ENCODE measurements at regions not wholly inside any gene's neighbourhood (a gene's known extent, or its start where the extent isn't known, plus 50 kb on each side); places are given as distances from the start of the nearest gene placed in this dataset.

GRCh38 chr2:76083248-76083647 is 372.5 kb upstream of the GCFC2 start:
- H3K4me3 ChIP-seq (ENCODE audit: low read length) = no peak overlapping the region
- H3K9ac ChIP-seq (ENCODE audit: extremely low read depth, low read length, poor library complexity, severe bottlenecking) = no peak overlapping the region
- WGBS, 2 experiments (ENCODE audit: insufficient coverage in 1 of 2, insufficient read length in 1 of 2) = 68% methylated on average over 2 of the region's 2 CpGs; no CpG with 5 or more reads in 1 of the 2 experiments
- no peaks in the 10 kb centered on the region for H3K4me1 ChIP-seq (ENCODE audit: control insufficient read depth, insufficient read depth, low read length)
- H3K4me3 Mint-ChIP-seq = no peak overlapping the region
- H3K9me3 Mint-ChIP-seq = no peaks in the 10 kb centered on the region
- H3K36me3 Mint-ChIP-seq (ENCODE audit: low read depth) = no peaks in the 10 kb centered on the region
- no peaks in the 10 kb centered on the region for H3K27me3 Mint-ChIP-seq (ENCODE audit: insufficient read depth)
- H3K27ac Mint-ChIP-seq = no peak overlapping the region
- no peaks in the 10 kb centered on the region for H3K9me3 ChIP-seq (ENCODE audit: control insufficient read depth, low read length)
- peaks cover 14% of the 10 kb centered on the region for H3K4me1 Mint-ChIP-seq
- no peak overlapping the region for H3K27ac ChIP-seq (ENCODE audit: low read depth, low read length)
- no peak for DNase-seq
- H3K36me3 ChIP-seq (ENCODE audit: control insufficient read depth, insufficient read depth, low read length) = no peaks in the 10 kb centered on the region
- no peak for TF ChIP-seq CTCF (conservative IDR thresholded peaks at IDR 0.05)
- H3K27me3 ChIP-seq (ENCODE audit: control insufficient read depth, insufficient read depth, low read length, poor library complexity, severe bottlenecking) = no peaks in the 10 kb centered on the region

- H3K36me3 Mint-ChIP-seq (ENCODE audit: low read depth) = no peaks in the 10 kb centered on the region
- H3K4me1 Mint-ChIP-seq = peaks cover 14% of the 10 kb centered on the region
- no peak overlapping the region for H3K9ac ChIP-seq (ENCODE audit: extremely low read depth, low read length, poor library complexity, severe bottlenecking)
- H3K27ac Mint-ChIP-seq = no peak overlapping the region
- DNase-seq = no peak
- H3K9me3 Mint-ChIP-seq = no peaks in the 10 kb centered on the region
- no peaks in the 10 kb centered on the region for H3K4me1 ChIP-seq (ENCODE audit: control insufficient read depth, insufficient read depth, low read length)
- 67 to 87% methylated on average over 1 to 3 of the region's 3 CpGs for WGBS, 2 experiments (ENCODE audit: insufficient coverage in 1 of 2, insufficient read length in 1 of 2)
- no peaks in the 10 kb centered on the region for H3K9me3 ChIP-seq (ENCODE audit: control insufficient read depth, low read length)
- no peak overlapping the region for H3K4me3 Mint-ChIP-seq
- TF ChIP-seq CTCF (conservative IDR thresholded peaks at IDR 0.05) = no peak
- no peak overlapping the region for H3K27ac ChIP-seq (ENCODE audit: low read depth, low read length)
- H3K27me3 Mint-ChIP-seq (ENCODE audit: insufficient read depth) = no peaks in the 10 kb centered on the region
- no peaks in the 10 kb centered on the region for H3K36me3 ChIP-seq (ENCODE audit: control insufficient read depth, insufficient read depth, low read length)
- no peak overlapping the region for H3K4me3 ChIP-seq (ENCODE audit: low read length)
- H3K27me3 ChIP-seq (ENCODE audit: control insufficient read depth, insufficient read depth, low read length, poor library complexity, severe bottlenecking) = no peaks in the 10 kb centered on the region
Observed at GRCh38 chr2:76082509-76082908, 371.8 kb upstream of the GCFC2 start.

- peak; percentile 77 for TF ChIP-seq CTCF (conservative IDR thresholded peaks at IDR 0.05)
- 40 to 57% methylated on average over 1 to 2 of the region's 2 CpGs for WGBS, 2 experiments (ENCODE audit: insufficient coverage in 1 of 2, insufficient read length in 1 of 2)
- DNase-seq = peak; percentile 56
Observed at GRCh38 chr2:76080154-76080553, 369.4 kb upstream of the GCFC2 start.

More at GRCh38 chr2:76080154-76080553, 369.4 kb upstream of the GCFC2 start:
- H3K9me3 Mint-ChIP-seq = no peaks in the 10 kb centered on the region
- H3K4me3 ChIP-seq (ENCODE audit: low read length) = no peak overlapping the region
- H3K9me3 ChIP-seq (ENCODE audit: control insufficient read depth, low read length) = no peaks in the 10 kb centered on the region
- no peak overlapping the region for H3K9ac ChIP-seq (ENCODE audit: extremely low read depth, low read length, poor library complexity, severe bottlenecking)
- no peak overlapping the region for H3K4me3 Mint-ChIP-seq
- no peak overlapping the region for H3K27ac ChIP-seq (ENCODE audit: low read depth, low read length)
- no peaks in the 10 kb centered on the region for H3K36me3 Mint-ChIP-seq (ENCODE audit: low read depth)
- H3K27ac Mint-ChIP-seq = no peak overlapping the region
- no peaks in the 10 kb centered on the region for H3K27me3 ChIP-seq (ENCODE audit: control insufficient read depth, insufficient read depth, low read length, poor library complexity, severe bottlenecking)
- no peaks in the 10 kb centered on the region for H3K36me3 ChIP-seq (ENCODE audit: control insufficient read depth, insufficient read depth, low read length)
- no peaks in the 10 kb centered on the region for H3K4me1 ChIP-seq (ENCODE audit: control insufficient read depth, insufficient read depth, low read length)
- H3K4me1 Mint-ChIP-seq = peaks cover 14% of the 10 kb centered on the region
- H3K27me3 Mint-ChIP-seq (ENCODE audit: insufficient read depth) = no peaks in the 10 kb centered on the region
